DND-41 (cell line): ENCODE measurements at regions not wholly inside any gene's neighbourhood (a gene's known extent, or its start where the extent isn't known, plus 50 kb on each side); places are given as distances from the start of the nearest gene placed in this dataset.

Experiments used
- EZH2 ChIP-seq: IDR thresholded peaks from 3 replicates; pipeline ENCODE4 v1.6.1; 2012; ENCODE audit warnings: borderline replicate concordance, low read depth, mild to moderate bottlenecking, moderate library complexity, low read length, inconsistent platforms; ENCODE audit not compliant: severe bottlenecking
- TF ChIP-seq, protein P1 (sequence below): IDR thresholded peaks from 2 replicates; pipeline ENCODE4 v1.5.1; 2012; ENCODE audit warnings: borderline replicate concordance, low read length, moderate library complexity, mild to moderate bottlenecking; ENCODE audit not compliant: poor library complexity, severe bottlenecking; ENCODE audit errors: extremely low read depth

GRCh38 chr6:94698773-94699172, 878.6 kb upstream of the MANEA start:
- TF ChIP-seq, protein P1, sequence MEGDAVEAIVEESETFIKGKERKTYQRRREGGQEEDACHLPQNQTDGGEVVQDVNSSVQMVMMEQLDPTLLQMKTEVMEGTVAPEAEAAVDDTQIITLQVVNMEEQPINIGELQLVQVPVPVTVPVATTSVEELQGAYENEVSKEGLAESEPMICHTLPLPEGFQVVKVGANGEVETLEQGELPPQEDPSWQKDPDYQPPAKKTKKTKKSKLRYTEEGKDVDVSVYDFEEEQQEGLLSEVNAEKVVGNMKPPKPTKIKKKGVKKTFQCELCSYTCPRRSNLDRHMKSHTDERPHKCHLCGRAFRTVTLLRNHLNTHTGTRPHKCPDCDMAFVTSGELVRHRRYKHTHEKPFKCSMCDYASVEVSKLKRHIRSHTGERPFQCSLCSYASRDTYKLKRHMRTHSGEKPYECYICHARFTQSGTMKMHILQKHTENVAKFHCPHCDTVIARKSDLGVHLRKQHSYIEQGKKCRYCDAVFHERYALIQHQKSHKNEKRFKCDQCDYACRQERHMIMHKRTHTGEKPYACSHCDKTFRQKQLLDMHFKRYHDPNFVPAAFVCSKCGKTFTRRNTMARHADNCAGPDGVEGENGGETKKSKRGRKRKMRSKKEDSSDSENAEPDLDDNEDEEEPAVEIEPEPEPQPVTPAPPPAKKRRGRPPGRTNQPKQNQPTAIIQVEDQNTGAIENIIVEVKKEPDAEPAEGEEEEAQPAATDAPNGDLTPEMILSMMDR = no peak
- no peak for TF ChIP-seq EZH2
